GM23338 (cell line): ENCODE measurements at regions not wholly inside any gene's neighbourhood (a gene's known extent, or its start where the extent isn't known, plus 50 kb on each side); places are given as distances from the start of the nearest gene placed in this dataset.

Source experiments
- ATAC-seq: fragments of 200-7000 bp; cut with Tn5 transposase; 3 replicates; pipeline ENCODE4 v1.9.1; 2020
- DNase-seq: peaks from one replicate; pipeline ENCODE4 v3.0.0-alpha.2; 2015; ENCODE audit warnings: low spot score
- H2AFZ ChIP-seq: fragments of 200-600 bp; sonication (generic); 2 replicates; pipeline ENCODE4 v1.8.0; 2016; ENCODE audit warnings: antibody characterized with exemption, mild to moderate bottlenecking, moderate library complexity
- H3F3A ChIP-seq: fragments of 200-600 bp; sonication (generic); replicated peaks from 2 replicates; pipeline ENCODE4 v1.8.0; 2017; ENCODE audit warnings: antibody characterized with exemption, mixed run types, low read depth
- H3K27ac ChIP-seq: fragments of 200-600 bp; sonication (generic); 2 replicates; pipeline ENCODE4 v1.6.1; 2016; ENCODE audit warnings: low read depth
- H3K27me3 ChIP-seq: fragments of 200-600 bp; sonication (generic); 2 replicates; pipeline ENCODE4 v1.8.0; 2016; ENCODE audit warnings: mild to moderate bottlenecking, mixed run types, moderate library complexity; ENCODE audit not compliant: insufficient read depth
- H3K36me3 ChIP-seq: fragments of 200-600 bp; sonication (generic); 2 replicates; pipeline ENCODE4 v1.8.0; 2016; ENCODE audit warnings: mild to moderate bottlenecking; ENCODE audit not compliant: insufficient read depth
- H3K4me1 ChIP-seq: fragments of 200-600 bp; sonication (generic); 2 replicates; pipeline ENCODE4 v1.8.0; 2016; ENCODE audit warnings: mild to moderate bottlenecking, moderate library complexity; ENCODE audit not compliant: insufficient read depth
- H3K4me2 ChIP-seq: fragments of 200-600 bp; sonication (generic); 2 replicates; pipeline ENCODE4 v1.7.1; 2017; ENCODE audit warnings: mixed run types
- H3K4me3 ChIP-seq: fragments of 200-600 bp; sonication (generic); 2 replicates; pipeline ENCODE4 v1.6.1; 2016; ENCODE audit warnings: mixed run types
- H3K79me2 ChIP-seq: fragments of 200-600 bp; sonication (generic); replicated peaks from 2 replicates; pipeline ENCODE4 v1.8.0; 2017; ENCODE audit warnings: mild to moderate bottlenecking; ENCODE audit not compliant: insufficient read depth
- H3K9me2 ChIP-seq: fragments of 200-600 bp; sonication (generic); 2 replicates; pipeline ENCODE4 v1.8.0; 2017; ENCODE audit not compliant: insufficient read depth
- H4K20me1 ChIP-seq: fragments of 200-600 bp; sonication (generic); replicated peaks from 2 replicates; pipeline ENCODE4 v1.8.0; 2017; ENCODE audit warnings: mild to moderate bottlenecking; ENCODE audit not compliant: insufficient read depth
- H3K27ac Mint-ChIP-seq: 2 replicates; pipeline ENCODE4 v1.8.0; 2020; ENCODE audit warnings: inconsistent platforms, mild to moderate bottlenecking, moderate library complexity, mixed read lengths
- H3K27me3 Mint-ChIP-seq: 3 replicates; pipeline ENCODE4 v1.8.0; 2022; ENCODE audit warnings: low read depth, mild to moderate bottlenecking, moderate library complexity, mixed read lengths, inconsistent platforms; ENCODE audit not compliant: insufficient read depth, poor library complexity
- H3K36me3 Mint-ChIP-seq: 3 replicates; pipeline ENCODE4 v1.8.0; 2021; ENCODE audit warnings: low read depth, mild to moderate bottlenecking, inconsistent platforms, moderate library complexity, mixed read lengths
- H3K4me1 Mint-ChIP-seq: 3 replicates; pipeline ENCODE4 v1.8.0; 2020; ENCODE audit warnings: mild to moderate bottlenecking, inconsistent platforms, mixed read lengths
- H3K4me3 Mint-ChIP-seq: 3 replicates; pipeline ENCODE4 v1.8.0; 2021; ENCODE audit warnings: moderate library complexity, mild to moderate bottlenecking, inconsistent platforms, mixed read lengths
- H3K9me3 Mint-ChIP-seq: 3 replicates; pipeline ENCODE4 v1.8.0; 2020; ENCODE audit warnings: moderate library complexity, mild to moderate bottlenecking, inconsistent platforms, mixed read lengths
- CREB1 ChIP-seq: fragments of 250-450 bp; sonication (Bioruptor Pico); IDR thresholded peaks from 2 replicates; pipeline ENCODE4 v1.5.0; 2020; ENCODE audit warnings: low read depth, mild to moderate bottlenecking, moderate library complexity
- EZH2phosphoT487 ChIP-seq: fragments of 200-600 bp; sonication (generic); IDR thresholded peaks from one replicate; pipeline ENCODE4 v1.8.1; 2018; ENCODE audit warnings: antibody characterized with exemption; ENCODE audit not compliant: unreplicated experiment
- JUNB ChIP-seq: IDR thresholded peaks from one replicate; pipeline ENCODE4 v1.6.1; 2016; ENCODE audit warnings: antibody characterized with exemption; ENCODE audit not compliant: unreplicated experiment
- POLR2AphosphoS5 ChIP-seq: IDR thresholded peaks from 2 replicates; pipeline ENCODE4 v1.6.1; 2016; ENCODE audit warnings: antibody characterized with exemption, low read depth
- STAT1 ChIP-seq: IDR thresholded peaks from one replicate; pipeline ENCODE4 v1.6.1; 2016; ENCODE audit warnings: antibody characterized with exemption; ENCODE audit not compliant: unreplicated experiment
- ZNF114 ChIP-seq: fragments of 250-450 bp; sonication (Bioruptor Pico); IDR thresholded peaks from 2 replicates; pipeline ENCODE4 v1.5.0; 2020; ENCODE audit warnings: mild to moderate bottlenecking, moderate library complexity
- ZNF331 ChIP-seq: fragments of 250-450 bp; sonication (Bioruptor Pico); IDR thresholded peaks from 2 replicates; pipeline ENCODE4 v1.5.0; 2020; ENCODE audit warnings: low read depth, mild to moderate bottlenecking, moderate library complexity
- TF ChIP-seq, protein P1 (sequence below): IDR thresholded peaks from 2 replicates; pipeline ENCODE4 v1.6.1; 2016; ENCODE audit warnings: antibody characterized with exemption
- TF ChIP-seq, protein P2 (sequence below): IDR thresholded peaks from one replicate; pipeline ENCODE4 v1.6.1; 2018; ENCODE audit warnings: antibody characterized with exemption; ENCODE audit not compliant: unreplicated experiment

DNA sequence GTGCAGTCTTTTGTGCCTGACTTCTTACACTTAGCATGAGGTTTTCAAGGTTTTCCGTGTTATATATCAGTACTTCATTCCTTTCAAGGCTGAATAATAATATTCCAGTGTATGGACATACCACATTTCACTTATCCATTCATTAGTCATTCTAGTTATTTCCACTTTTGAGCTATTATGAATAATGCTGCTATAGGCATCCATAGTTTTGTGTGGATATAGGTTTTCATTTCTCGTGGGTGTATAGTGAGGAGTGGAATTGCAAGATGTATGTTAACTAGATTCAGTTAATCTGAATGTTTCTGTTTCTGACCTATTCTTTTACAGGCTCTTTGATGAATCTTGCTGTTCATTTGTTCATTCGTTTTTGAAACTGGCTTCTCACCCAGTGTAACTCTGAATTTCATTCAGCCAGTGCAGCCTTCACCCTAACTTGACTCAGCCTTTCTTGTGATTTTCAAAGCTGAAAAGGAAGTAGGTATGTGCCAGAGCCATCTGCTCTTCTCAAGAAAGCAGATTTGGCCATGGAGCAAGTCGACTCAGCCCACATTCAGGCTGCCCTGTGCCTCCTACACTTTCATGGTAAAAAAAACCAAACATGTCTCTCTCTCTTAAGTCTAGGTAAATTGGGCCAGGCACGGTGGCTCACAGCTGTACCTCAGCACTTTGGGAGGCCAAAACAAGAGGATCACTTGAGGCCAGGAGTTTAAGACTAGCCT is 56.3 kb upstream of the NOCT start (continued):
- TF ChIP-seq, protein P1, sequence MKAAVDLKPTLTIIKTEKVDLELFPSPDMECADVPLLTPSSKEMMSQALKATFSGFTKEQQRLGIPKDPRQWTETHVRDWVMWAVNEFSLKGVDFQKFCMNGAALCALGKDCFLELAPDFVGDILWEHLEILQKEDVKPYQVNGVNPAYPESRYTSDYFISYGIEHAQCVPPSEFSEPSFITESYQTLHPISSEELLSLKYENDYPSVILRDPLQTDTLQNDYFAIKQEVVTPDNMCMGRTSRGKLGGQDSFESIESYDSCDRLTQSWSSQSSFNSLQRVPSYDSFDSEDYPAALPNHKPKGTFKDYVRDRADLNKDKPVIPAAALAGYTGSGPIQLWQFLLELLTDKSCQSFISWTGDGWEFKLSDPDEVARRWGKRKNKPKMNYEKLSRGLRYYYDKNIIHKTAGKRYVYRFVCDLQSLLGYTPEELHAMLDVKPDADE = no peak
- TF ChIP-seq CREB1 (no peak), POLR2AphosphoS5 (no peak), JUNB (no peak), ZNF331 (CRISPR knock-in tag) (no peak)

DNA sequence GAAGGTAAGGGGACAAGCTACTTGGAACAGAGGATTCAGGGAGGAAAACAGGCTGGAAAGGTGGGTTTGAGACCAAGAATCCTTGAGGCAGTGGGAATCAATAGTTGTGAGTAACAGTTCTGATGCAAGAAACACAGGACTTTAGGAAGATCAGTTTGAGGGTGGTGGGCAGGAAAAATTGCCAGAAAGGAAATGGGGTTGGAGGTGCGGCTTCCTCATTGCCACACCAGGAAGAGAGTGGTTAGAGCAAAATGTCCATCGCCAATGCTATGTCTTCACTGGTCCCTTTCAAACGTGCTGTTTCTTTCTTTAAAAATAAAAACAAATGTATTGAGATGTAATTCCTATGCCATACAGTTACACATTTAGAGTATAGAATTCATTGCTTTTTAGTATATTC is 57.1 kb upstream of the NOCT start:
- 0 out of 2 replicates have a peak, but pooled peaks cover 3% of the 10 kb centered on the region for H3K9me2 ChIP-seq
- DNase-seq = no peak

More for the DNA sequence above, 57.1 kb upstream of the NOCT start:
- Histone ChIP-seq H3K4me1 (no peaks in the 10 kb centered on the region), H3K27ac (no peak overlapping the region), H2AFZ (no peak overlapping the region), H3K27me3 (no peaks in the 10 kb centered on the region), H3K79me2 (no peaks in the 10 kb centered on the region), H3K4me2 (no peak overlapping the region), H3K4me3 (no peak overlapping the region), H3F3A (0 out of 2 replicates have a peak, but pooled peaks cover 5% of the 10 kb centered on the region), H3K36me3 (no peaks in the 10 kb centered on the region), H4K20me1 (no peaks in the 10 kb centered on the region)
- H3K27ac Mint-ChIP-seq = no peak overlapping the region
- peaks cover 6% of the 10 kb centered on the region for H3K4me1 Mint-ChIP-seq
- no peak for TF ChIP-seq ZNF114 (CRISPR knock-in tag)
- no peak for TF ChIP-seq POLR2AphosphoS5
- TF ChIP-seq, protein P1 = no peak
- no peak for TF ChIP-seq CREB1
- TF ChIP-seq ZNF331 (CRISPR knock-in tag) = no peak
- no peak for TF ChIP-seq STAT1
- TF ChIP-seq EZH2phosphoT487 = no peak
- no peak for TF ChIP-seq JUNB
- TF ChIP-seq, protein P2, sequence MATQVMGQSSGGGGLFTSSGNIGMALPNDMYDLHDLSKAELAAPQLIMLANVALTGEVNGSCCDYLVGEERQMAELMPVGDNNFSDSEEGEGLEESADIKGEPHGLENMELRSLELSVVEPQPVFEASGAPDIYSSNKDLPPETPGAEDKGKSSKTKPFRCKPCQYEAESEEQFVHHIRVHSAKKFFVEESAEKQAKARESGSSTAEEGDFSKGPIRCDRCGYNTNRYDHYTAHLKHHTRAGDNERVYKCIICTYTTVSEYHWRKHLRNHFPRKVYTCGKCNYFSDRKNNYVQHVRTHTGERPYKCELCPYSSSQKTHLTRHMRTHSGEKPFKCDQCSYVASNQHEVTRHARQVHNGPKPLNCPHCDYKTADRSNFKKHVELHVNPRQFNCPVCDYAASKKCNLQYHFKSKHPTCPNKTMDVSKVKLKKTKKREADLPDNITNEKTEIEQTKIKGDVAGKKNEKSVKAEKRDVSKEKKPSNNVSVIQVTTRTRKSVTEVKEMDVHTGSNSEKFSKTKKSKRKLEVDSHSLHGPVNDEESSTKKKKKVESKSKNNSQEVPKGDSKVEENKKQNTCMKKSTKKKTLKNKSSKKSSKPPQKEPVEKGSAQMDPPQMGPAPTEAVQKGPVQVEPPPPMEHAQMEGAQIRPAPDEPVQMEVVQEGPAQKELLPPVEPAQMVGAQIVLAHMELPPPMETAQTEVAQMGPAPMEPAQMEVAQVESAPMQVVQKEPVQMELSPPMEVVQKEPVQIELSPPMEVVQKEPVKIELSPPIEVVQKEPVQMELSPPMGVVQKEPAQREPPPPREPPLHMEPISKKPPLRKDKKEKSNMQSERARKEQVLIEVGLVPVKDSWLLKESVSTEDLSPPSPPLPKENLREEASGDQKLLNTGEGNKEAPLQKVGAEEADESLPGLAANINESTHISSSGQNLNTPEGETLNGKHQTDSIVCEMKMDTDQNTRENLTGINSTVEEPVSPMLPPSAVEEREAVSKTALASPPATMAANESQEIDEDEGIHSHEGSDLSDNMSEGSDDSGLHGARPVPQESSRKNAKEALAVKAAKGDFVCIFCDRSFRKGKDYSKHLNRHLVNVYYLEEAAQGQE = no peak
- no peak overlapping the region for H3K4me3 Mint-ChIP-seq
- H3K36me3 Mint-ChIP-seq = no peaks in the 10 kb centered on the region
- no peaks in the 10 kb centered on the region for H3K9me3 Mint-ChIP-seq
- no peak for ATAC-seq
- peaks cover 5% of the 10 kb centered on the region for H3K27me3 Mint-ChIP-seq
